GM21723 (cell line): ENCODE measurements at regions not wholly inside any gene's neighbourhood (a gene's known extent, or its start where the extent isn't known, plus 50 kb on each side); places are given as distances from the start of the nearest gene placed in this dataset.

Experiments
- ATAC-seq: cut with Tn5 transposase; IDR thresholded peaks from one replicate; pipeline ENCODE4 v1.9.1; 2021; ENCODE audit warnings: mild to moderate bottlenecking, moderate library complexity; ENCODE audit not compliant: unreplicated experiment

DNA sequence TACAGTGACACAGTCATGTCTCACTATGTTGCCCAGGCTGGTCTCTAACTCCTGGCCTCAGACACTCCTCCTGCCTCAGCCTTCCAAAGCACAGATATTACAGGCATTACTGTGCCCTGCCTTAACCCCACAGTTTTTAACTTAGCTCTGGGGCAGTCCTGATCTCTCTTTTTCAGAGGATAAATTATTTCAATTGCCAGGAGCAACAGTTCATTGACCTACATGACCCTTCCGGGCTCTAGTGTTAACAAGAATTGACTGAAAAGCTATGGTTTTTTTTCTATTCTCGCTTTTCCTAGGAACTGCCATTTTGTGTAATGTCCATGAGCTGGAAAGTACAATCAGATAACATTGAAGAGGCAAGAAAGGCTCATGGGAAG, 92.8 kb downstream of the HNRNPLL start:
- ATAC-seq, result no peak

DNA sequence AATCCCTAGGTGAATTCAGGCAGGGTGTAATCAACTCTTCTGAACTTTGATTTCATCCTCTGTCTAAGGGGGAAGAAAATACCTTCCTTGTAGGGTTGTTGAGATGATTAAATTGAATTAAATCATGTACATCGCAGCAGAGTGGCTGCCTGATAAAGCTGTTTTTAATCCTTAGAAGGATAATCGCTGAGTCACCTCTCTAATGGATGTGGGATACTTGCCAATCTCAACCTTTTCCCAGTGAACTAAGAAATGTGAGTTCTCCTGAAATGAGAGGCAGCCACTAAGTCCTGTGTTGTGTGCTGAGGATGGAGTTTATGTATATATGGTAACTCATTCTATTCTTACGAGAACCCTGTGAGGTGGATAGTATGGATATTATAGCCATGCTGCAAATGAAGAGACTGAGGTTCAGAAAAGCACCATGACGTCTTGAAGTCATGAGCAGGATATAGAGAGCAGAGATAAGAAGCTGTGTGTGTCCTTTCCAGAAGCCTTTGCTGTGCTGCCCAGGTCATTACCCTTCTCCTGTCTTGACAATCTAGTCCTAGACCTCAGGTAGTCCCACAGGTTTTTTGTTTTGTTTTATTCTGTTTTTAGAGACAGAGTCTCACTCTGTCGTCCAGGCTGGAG, 93.3 kb downstream of the HNRNPLL start:
- no peak for ATAC-seq

DNA sequence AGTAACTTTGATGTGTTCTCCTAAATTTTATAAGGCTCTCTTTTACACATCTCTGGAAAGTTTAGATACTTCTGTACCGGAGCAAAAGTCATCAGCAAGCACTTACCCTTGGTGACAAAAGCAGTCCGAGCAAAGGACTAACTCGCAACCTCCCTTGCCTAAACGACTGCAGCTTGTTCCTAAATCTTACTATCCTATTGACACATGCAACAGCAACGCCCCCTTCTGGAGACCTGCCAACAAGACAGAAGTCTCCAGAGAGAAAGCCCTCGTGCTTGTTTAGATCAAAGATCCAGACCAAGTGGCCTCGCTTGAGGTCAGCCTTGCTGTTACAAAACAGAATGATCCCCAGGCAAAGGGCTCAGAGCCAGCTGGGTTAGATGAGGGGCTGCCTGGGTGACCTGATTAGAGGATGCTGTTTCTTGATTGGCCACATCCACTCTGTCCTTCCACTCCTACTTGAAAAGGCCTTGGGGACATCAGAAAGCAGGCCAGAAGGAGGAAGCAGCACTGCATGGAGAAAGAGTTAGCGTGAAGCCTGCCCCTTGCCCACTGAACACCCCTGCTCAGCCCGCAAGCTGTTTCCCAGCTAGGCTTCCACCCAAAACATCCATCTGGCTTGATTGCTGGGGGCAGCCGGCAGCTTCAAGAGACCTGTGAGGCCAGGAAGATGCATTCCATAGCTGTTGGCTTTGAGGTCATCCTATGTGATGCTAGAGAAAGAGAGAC, 94.3 kb downstream of the HNRNPLL start:
- peak; percentile 78 for ATAC-seq

DNA sequence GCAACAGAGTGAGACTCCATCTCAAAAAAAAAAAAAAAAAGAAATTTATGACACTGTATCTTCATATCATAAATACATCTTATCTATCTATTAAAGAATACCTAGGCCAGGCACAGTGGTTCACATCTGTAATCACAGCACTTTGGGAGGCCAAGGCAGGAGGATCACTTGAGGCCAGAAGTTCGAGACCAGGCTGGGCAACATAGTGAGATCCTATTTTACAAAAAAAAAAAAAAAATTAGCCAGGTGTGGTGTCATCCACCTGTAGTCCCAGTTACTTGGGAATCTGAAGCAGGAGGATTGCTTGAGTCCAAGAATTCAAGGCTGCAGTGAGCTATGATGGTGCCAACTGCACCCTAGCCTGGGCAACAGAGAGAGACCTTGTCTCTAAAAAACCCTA, 95.0 kb downstream of the HNRNPLL start:
- no peak for ATAC-seq

DNA sequence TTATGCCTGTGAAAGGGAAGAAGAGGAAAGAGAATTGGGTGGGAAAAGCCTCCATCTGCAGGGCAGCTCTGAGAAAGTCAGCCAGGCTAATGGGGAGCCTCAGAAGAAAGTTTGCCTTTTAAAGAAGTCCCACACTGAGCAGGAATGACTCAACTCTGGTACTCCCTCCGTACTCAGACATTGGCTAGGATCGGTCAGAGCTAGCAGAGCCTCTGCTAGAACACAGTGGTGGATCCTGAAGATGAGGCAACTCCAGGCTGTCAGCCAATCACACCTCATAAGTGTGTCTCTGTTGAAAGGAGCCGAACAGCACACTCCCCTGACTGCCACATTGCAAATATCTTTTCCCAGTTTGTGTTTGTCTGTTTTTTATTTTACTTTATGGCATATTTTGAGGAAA, 96.9 kb downstream of the HNRNPLL start:
- ATAC-seq, result no peak

DNA sequence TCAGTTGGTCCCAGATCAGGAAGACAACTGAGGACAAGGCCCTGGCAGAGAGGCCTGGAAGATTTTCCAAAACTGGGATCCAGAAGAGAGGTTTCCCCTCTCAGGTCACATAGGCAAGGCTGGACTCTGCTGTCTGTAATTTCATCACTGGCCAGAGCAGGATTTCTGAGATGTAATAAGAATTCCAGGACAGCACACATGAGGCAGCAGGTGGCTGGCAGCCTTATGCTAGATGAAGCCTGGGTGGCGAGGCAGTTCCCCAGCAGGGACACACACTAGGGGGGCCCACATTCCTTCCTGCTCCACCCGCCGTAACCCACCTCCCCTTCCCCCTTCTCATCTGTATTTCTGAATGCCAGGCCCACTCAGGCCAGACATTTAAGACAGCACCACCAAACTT, 98.6 kb downstream of the HNRNPLL start:
- no peak for ATAC-seq

DNA sequence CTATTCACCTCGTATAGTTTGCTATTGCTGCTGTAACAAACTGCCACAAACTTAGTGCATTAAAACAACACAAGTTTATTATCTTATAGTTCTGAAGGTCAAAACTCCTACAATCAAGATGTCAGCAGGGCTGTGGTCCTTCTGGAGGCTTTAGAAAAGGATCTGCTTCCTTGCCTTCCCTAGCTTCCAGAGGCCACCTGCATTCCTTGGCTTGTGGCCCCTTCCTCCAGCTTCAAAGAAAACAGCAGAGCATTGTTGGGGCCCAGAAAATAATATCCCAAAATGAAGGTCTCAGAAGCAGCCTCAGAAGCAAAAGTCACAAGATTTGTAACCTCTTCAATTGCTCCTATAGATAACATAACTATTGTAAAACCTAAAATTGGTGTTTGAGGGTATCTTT, 100.6 kb downstream of the HNRNPLL start:
- no peak for ATAC-seq

DNA sequence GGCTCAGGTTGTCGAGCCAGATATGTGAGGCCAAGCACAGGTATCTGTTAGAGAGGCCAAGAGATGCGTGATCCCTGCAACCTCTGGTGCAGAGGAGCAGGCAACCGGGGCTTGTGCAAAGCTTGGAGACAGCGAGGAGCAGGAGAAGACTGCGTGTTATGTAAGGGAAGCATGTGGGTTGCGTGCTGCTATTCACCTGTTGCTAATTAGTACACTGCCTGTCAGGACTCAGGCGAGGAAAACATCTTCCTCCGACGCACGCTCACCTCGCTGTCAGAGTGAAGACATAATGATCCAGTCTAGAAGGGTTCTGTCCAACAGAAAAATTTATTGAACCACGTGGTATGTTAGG, 102.5 kb downstream of the HNRNPLL start:
- ATAC-seq, result no peak

DNA sequence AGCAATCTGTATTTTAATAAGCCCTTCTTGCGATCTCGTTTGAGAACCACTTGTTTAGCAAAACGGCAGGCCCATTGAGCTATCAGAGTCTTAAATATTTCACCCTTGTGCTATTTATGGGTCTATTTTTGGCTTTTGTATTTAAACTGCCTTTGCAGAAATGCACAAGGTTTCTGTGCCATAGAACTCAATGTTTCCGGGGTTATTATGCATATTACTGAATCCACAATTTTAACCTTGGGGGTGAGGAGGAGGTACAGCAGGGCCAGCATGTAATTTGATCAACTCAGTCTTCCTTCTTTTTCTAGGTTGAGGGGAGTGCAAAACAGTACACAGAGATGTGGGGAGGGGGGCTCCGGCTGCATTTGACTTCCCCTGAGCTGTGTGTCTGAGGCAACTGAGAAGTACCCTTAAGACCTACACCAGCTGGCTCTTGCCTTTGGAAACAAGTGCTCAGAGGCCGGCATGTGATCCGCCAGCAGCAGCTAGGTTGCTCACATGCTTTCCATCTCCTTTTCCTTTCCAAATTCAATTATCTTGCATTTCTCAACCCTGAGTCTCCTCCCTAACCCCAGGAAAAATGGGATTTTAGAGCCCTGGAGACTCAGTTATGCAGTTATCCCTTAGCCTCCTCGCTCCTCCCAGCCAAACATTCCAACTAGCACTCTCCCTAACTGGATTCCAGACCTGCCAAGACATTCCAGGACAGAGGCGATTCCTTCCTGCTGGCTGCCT, 103.0 kb downstream of the HNRNPLL start:
- no peak for ATAC-seq

DNA sequence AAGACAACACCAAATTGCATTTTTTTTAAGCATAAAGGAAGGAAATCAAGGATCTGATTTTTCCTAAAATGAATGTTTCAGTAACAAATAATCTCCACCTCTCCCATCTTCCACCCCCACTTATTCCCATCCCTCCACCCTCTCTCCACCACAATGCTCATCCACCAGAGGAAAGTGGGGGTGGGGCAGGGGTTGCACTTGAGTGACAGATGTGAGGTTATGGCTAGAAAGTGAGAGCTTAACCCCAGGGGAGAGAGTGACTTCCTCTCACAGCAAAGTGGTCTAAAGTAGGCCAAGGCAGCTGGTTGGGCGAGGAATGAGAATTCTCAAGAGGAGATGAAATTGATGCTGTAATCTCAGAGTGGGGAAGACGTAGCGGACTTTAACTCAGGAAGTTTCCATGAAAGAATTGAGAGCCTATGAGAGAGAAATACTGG, 104.7 kb downstream of the HNRNPLL start:
- peak; percentile 72 for ATAC-seq

DNA sequence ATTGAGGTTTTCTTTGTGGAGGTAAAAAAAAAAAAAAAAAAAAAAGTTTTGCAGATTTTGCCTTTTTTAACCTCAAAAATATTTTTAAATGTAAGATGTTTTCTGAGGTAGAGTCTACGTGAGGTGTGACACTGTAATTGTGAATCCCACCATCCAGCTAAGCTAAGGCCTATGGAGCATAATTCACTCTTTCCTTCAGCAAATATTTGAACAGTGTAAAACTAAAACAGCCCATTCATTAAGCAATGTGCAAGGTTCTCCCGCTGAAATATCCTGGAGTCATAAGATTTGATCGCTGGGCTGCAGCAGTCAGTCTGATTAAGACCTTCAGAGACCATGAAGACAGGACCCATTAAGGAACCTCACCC, 105.1 kb downstream of the HNRNPLL start:
- ATAC-seq, result no peak

DNA sequence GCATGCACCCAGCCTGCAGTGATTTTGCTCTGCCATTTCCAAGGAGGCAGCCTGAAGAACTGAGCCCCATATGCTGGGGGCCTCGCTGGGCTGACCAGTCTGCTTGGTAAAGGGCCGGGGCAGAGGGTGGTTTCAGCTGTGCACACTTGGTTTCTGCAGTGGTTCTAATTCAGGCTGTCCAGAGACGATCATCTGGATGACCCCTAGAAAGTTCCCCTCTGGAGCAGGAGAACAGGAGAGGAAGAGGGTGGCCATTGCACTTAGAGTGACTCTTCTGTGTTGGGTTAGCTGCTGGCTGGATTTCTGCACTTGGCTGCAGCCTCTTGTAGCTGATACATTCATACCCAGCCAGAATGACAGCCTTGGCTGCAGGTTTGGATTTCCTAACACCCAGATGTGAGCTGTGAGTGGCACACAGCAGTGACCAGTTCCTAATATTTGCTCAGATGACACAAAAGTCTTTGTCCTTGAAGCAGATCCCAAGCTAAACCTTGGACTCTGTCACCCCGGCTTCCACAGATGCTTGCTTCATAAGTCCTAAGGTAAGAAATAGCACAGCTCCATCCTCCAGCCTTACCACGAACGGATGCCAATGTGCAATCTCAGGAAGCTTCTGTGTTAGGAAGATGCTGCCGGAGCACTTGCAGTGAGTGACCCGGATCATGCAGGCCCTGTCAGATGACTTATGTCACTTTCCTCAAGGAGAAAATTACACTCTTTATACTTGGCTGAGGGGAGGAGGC, 105.6 kb downstream of the HNRNPLL start:
- no peak for ATAC-seq

DNA sequence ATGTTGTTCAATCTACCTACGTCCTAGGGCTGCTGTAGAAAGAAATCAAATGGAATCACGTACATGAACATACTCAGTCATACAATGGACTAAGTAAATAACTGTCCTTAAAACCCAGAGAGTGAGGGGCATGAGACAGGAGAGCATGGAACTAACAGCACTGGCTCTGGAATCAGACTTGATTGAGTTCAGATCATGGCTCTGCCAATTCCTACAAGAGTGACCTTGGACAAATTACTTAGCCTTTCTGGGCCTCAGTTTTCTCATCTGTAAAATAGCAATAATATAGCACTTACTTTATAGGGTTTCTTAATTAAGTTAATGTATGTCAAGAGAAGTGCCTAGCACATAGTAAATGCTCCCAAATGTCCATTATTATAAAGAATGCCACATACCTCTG, 106.8 kb downstream of the HNRNPLL start:
- ATAC-seq, result no peak

DNA sequence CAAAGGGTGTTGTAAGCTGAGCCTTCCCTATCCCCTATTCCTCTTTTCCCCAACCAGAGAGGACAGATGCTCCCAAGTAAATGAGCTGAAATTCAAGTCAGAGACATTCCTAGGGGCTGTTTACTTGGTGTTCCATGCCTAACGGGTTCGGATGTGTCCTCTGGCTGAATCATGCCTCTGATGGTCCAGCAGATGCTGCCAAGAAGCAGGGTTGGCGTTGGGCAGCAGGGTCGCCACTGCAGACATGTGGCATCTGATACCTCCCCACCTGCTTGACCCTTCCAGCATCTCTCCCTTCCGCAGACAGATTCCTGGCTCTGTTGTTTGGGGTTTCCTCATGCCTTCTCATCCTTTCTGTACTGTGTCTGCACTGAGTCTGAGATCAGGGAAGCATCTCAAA, 108.3 kb downstream of the HNRNPLL start:
- ATAC-seq, result no peak

DNA sequence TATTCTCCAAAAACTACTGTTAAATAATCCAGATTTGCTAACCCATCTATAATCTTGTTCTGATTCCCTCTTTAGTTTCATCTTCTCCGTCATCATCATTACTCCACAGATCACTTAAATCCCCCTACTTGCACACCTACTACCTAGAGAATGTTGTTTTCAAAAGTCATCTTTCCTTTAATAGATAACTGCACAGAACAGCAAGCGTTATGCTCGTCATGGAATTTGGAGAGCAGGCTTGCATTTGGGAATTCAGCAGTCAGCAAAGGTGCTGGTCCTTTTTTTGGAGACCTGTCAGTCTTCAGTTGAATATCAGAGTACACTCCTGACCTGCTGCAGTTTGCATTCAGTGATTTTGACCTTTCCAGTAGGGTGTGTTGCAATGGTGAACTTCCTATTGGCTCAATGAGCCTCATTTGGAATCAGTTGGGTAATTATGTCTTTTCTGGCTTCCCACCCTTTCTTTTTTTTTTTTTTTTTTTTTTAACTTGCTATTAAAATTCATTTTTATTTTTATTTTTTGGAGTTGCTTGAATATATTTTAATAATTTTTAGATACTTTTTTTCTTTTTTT, 110.6 kb downstream of the HNRNPLL start:
- no peak for ATAC-seq

DNA sequence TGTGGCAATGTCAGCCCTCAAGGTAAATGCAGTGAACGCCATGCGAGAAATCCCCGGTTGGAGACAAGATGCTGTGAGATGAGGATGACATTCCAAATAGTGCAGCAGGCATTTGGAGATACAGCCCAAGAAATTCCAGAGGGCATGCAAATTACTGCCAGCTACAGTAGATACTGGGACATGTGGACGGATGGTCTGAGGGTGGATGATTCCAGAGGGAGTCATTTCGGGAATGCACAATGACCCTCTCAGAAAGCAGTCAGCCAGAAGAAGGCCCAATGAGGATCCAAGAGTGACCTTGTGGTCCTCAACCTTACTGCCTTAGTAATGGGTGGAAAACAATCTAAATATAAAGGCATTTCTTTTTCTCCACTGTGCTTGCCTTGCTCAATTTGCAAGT, 111.3 kb downstream of the HNRNPLL start:
- ATAC-seq, result no peak

DNA sequence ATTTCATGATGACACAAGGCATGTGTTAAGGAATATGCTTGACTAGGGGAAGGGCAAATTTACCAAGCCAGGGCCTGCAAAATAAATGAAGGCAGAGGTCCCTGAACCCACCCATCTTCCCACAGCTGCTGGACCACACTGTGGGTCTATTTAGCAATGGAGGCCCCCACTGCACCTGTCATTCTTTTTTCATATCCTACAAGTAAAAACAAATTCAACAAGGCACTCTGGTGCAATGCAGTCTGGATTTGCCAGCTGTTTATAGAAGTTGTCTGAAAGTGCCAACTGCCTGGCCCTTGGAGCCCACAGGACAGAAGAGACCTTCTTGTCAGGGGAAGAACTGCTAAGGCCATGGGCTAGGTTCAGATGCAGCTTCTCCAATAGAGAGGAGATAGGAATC, 112.8 kb upstream of the ATL2 start:
- no peak for ATAC-seq

DNA sequence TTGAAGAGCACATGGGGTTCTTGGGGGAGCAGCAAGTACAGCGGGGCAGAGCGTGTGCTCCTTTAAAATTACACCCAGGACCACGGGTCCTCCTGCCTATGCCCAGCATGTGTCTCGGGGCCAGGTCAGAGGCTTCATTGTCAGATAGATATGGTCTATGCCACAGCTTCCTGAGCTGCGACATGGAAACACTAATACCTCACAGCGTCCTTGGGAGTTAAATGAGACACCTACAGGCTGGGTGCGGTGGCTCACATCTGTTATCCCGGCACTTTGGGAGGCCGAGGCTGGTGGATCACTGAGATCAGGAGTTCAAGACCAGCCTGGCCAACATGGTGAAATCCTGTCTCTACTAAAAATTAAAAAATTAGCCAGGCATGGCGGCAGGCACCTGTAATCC, 110.8 kb upstream of the ATL2 start:
- no peak for ATAC-seq

DNA sequence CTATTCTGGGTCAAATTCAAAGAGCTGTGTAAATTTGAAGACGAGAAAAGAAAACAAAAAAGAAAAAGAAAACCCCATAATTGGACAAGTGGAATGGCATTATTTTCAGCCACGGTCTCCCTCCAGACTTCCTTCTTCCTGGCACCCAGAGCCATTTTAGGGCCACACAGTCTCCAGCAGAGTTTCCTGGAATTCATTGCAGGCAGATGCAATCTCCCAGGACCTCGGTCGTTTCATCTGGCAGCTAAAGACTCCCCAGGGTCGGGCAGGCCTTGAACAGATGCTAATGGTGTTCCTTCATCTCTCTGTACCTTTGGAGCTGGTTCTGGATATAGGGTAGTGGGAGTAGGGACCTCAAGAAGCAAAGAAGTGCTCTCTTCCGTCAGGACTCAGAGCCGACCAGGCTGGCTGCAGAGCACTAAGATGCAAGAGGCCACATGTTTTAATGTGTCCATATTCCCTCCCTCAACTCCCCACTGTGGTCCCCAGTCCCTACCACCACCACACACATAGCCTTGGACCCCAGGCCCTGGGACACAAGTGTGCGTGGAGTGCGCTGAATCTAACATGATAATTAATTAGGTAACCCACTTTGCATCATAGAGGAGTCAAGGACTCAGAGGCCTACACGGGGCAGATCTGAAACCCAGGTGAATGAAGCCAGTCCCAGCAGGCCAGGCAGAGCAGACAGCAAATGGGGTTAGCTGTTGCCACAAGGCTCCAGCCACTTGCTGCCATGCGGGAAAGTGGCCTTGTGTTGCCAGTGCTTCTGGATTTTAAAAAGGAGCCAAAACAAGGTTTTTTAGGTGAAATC, 109.3 kb upstream of the ATL2 start:
- ATAC-seq, result no peak

DNA sequence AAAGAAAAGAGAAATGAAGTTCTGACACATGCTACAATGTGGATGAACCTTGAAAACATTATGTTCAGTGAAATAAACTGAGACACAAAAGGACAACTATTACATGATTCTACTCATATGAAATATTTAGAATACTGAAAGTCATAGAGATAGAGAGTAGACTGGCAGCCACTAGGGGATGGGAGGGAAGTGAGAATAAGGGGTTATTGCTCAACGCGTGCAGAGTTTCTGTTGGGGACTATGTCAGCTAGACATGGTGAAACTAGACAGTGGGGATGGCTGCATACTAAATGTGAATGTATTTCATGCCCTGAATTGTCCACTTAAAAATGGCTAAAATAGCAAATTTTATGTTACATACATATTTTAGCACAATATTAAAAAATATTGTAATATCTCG, 108.7 kb upstream of the ATL2 start:
- ATAC-seq, result peak; percentile 99
